IMR-90 (cell line): ENCODE measurements at regions not wholly inside any gene's neighbourhood (a gene's known extent, or its start where the extent isn't known, plus 50 kb on each side); places are given as distances from the start of the nearest gene placed in this dataset.

Source experiments
- ATAC-seq: fragments of 200-7000 bp; cut with Tn5 transposase; 2 replicates; pipeline ENCODE4 v1.9.1; 2020; ENCODE audit warnings: low read depth, mild to moderate bottlenecking, moderate library complexity
- BruUV-seq: library from RNA; stranded (reverse); fragments of 400-500 nt; replicated peaks from 2 replicates; lab custom pipeline; 2021; lab: Mats Ljungman, UMichigan
- CTCF ChIA-PET: fragments of 300-600 bp; formaldehyde crosslinking; extraction: SDS; loops from one replicate; lab custom pipeline; 2021; ENCODE audit warnings: antibody characterized with exemption; lab: Yijun Ruan, JAX
- POLR2A ChIA-PET: fragments of 300-600 bp; sonication (Branson Sonifier 250); formaldehyde crosslinking; loops from one replicate; lab custom pipeline; 2022; ENCODE audit warnings: antibody characterized with exemption; ENCODE audit not compliant: unreplicated experiment; lab: Charles Lee
- DNase-seq: peaks from one replicate; pipeline ENCODE4 v3.0.0; 2013
- H2AFZ ChIP-seq: replicated peaks from 2 replicates; pipeline ENCODE3; 2013; ENCODE audit warnings: low read length, mild to moderate bottlenecking; ENCODE audit not compliant: poor library complexity
- H2AK5ac ChIP-seq: 2 replicates; pipeline ENCODE4 v1.6.1; 2013; ENCODE audit warnings: low read depth, low read length, inconsistent platforms
- H2AK9ac ChIP-seq: replicated peaks from 2 replicates; pipeline ENCODE3; 2013; ENCODE audit warnings: mild to moderate bottlenecking, low read depth, low read length, moderate library complexity; ENCODE audit not compliant: poor library complexity
- H2BK120ac ChIP-seq: 2 replicates; pipeline ENCODE4 v1.6.1; 2013; ENCODE audit warnings: low read depth, low read length, inconsistent platforms
- H2BK15ac ChIP-seq: 3 replicates; pipeline ENCODE4 v1.6.1; 2013; ENCODE audit warnings: low read depth, low read length, inconsistent platforms
- H2BK20ac ChIP-seq: 2 replicates; pipeline ENCODE4 v1.6.1; 2013; ENCODE audit warnings: low read depth, mild to moderate bottlenecking, inconsistent platforms, low read length, moderate library complexity
- H2BK5ac ChIP-seq: 2 replicates; pipeline ENCODE4 v1.6.1; 2013; ENCODE audit warnings: mild to moderate bottlenecking, low read depth, low read length, inconsistent platforms; ENCODE audit not compliant: poor library complexity, severe bottlenecking
- H3K14ac ChIP-seq: replicated peaks from 2 replicates; pipeline ENCODE4 v1.6.1; 2013; ENCODE audit warnings: low read depth, low read length, inconsistent platforms
- H3K18ac ChIP-seq: 2 replicates; pipeline ENCODE4 v1.6.1; 2013; ENCODE audit warnings: low read depth, low read length, control low read depth
- H3K23ac ChIP-seq: 2 replicates; pipeline ENCODE4 v1.6.1; 2013; ENCODE audit warnings: low read depth, low read length, inconsistent platforms
- H3K27ac ChIP-seq: 2 replicates; pipeline ENCODE4 v1.5.1; 2013; ENCODE audit warnings: mild to moderate bottlenecking, control low read depth, low read length; ENCODE audit not compliant: insufficient read depth
- H3K27me3 ChIP-seq: 2 replicates; pipeline ENCODE4 v1.6.1; 2013; ENCODE audit warnings: low read length; ENCODE audit not compliant: control insufficient read depth, insufficient read depth
- H3K36me3 ChIP-seq: 2 replicates; pipeline ENCODE4 v1.6.1; 2013; ENCODE audit warnings: low read length, mixed read lengths; ENCODE audit not compliant: control insufficient read depth, insufficient read depth
- H3K4ac ChIP-seq: 2 replicates; pipeline ENCODE4 v1.6.1; 2013; ENCODE audit warnings: low read depth, low read length, inconsistent platforms
- H3K4me1 ChIP-seq: 2 replicates; pipeline ENCODE4 v1.6.1; 2013; ENCODE audit warnings: low read length, mixed read lengths; ENCODE audit not compliant: control insufficient read depth, insufficient read depth
- H3K4me2 ChIP-seq: 2 replicates; pipeline ENCODE4 v1.6.1; 2013; ENCODE audit warnings: low read depth, mild to moderate bottlenecking, control low read depth, low read length, moderate library complexity
- H3K4me3 ChIP-seq: 2 replicates; pipeline ENCODE4 v1.5.1; 2013; ENCODE audit warnings: low read depth, mild to moderate bottlenecking, control low read depth, low read length, moderate library complexity; ENCODE audit not compliant: insufficient read depth
- H3K56ac ChIP-seq: 2 replicates; pipeline ENCODE4 v1.6.1; 2013; ENCODE audit warnings: low read length, inconsistent platforms; ENCODE audit not compliant: insufficient read depth; ENCODE audit errors: extremely low read depth
- H3K79me1 ChIP-seq, 2 experiments: 2 replicates each; pipeline ENCODE4 v1.6.1; 2013; ENCODE audit warnings: low read length in 2 of 2, inconsistent platforms in 1 of 2, low read depth in 1 of 2
- H3K9ac ChIP-seq: 2 replicates; pipeline ENCODE4 v1.6.1; 2013; ENCODE audit warnings: low read depth, low read length, control low read depth
- H3K9me1 ChIP-seq: 2 replicates; pipeline ENCODE4 v1.6.1; 2013; ENCODE audit warnings: low read length, inconsistent platforms; ENCODE audit not compliant: insufficient read depth
- H3K9me3 ChIP-seq: 2 replicates; pipeline ENCODE4 v1.6.1; 2013; ENCODE audit warnings: low read length; ENCODE audit not compliant: control insufficient read depth, insufficient read depth
- H4K20me1 ChIP-seq: 2 replicates; pipeline ENCODE4 v1.6.1; 2013; ENCODE audit warnings: low read length, inconsistent platforms; ENCODE audit not compliant: insufficient read depth
- H4K5ac ChIP-seq: 2 replicates; pipeline ENCODE4 v1.6.1; 2013; ENCODE audit warnings: mild to moderate bottlenecking, low read depth, low read length, control low read depth
- H4K8ac ChIP-seq, 2 experiments: 2 replicates each; pipeline ENCODE4 v1.6.1; 2013; ENCODE audit warnings: low read depth in 2 of 2, low read length in 2 of 2, control low read depth in 1 of 2, inconsistent platforms in 1 of 2
- H4K91ac ChIP-seq: 2 replicates; pipeline ENCODE4 v1.6.1; 2013; ENCODE audit warnings: low read depth, low read length, inconsistent platforms; ENCODE audit not compliant: insufficient read depth
- CHD1 ChIP-seq: IDR thresholded peaks from 2 replicates; pipeline ENCODE4 v1.6.1; 2012; ENCODE audit warnings: low read depth, low read length, improper control_type of control experiment
- MAZ ChIP-seq: IDR thresholded peaks from 2 replicates; pipeline ENCODE4 v1.6.1; 2012; ENCODE audit warnings: low read depth, mild to moderate bottlenecking, low read length, improper control_type of control experiment, moderate library complexity, borderline replicate concordance
- MXI1 ChIP-seq: IDR thresholded peaks from 2 replicates; pipeline ENCODE4 v1.6.1; 2012; ENCODE audit warnings: low read depth, mild to moderate bottlenecking, low read length, moderate library complexity, borderline replicate concordance
- NFE2L2 ChIP-seq: fragments of 150-350 bp; IDR thresholded peaks from 2 replicates; pipeline ENCODE4 v1.6.1; 2016; ENCODE audit warnings: low read depth, mild to moderate bottlenecking, low read length
- RAD21 ChIP-seq: IDR thresholded peaks from 2 replicates; pipeline ENCODE4 v1.6.1; 2012; ENCODE audit warnings: low read length, improper control_type of control experiment
- RCOR1 ChIP-seq: IDR thresholded peaks from 2 replicates; pipeline ENCODE4 v1.6.1; 2012; ENCODE audit warnings: mild to moderate bottlenecking, low read length, improper control_type of control experiment; ENCODE audit not compliant: insufficient replicate concordance
- WGBS, 2 experiments: methylation state at CpG; one replicate each; pipeline versions ENCODE4 v1.1.5 to v1.1.7; 2013; ENCODE audit warnings: missing lambda C conversion rate in 2 of 2; ENCODE audit not compliant: insufficient read length in 1 of 2; ENCODE audit errors: extremely low coverage in 2 of 2; 5-methylcytosine and 5-hydroxymethylcytosine counted together
- dilution Hi-C: fragments of 300-500 bp; cut with HindIII; formaldehyde crosslinking; loops from one replicate; pipeline ENCODE4 v1.14.3; 2018; ENCODE audit warnings: low sequenced_read_pairs; ENCODE audit not compliant: unreplicated experiment
- in situ Hi-C: fragments of 300-500 bp; cut with MboI; formaldehyde crosslinking; loops from 3 replicates; pipeline ENCODE4 v1.14.3; 2019; ENCODE audit warnings: low sequenced_read_pairs, inconsistent platforms, mixed read lengths
- intact Hi-C: fragments of 100-400 bp; cut with micrococcal nuclease; formaldehyde crosslinking; loops from 2 replicates; pipeline ENCODE4 v1.10.0; 2022
- TF ChIP-seq, protein P1 (sequence below): fragments of 150-350 bp; IDR thresholded peaks from 2 replicates; pipeline ENCODE4 v1.6.1; 2017; ENCODE audit warnings: mild to moderate bottlenecking, antibody characterized with exemption, low read length, low read depth
- TF ChIP-seq, protein P2 (sequence below): fragments of 150-350 bp; IDR thresholded peaks from 2 replicates; pipeline ENCODE4 v1.6.1; 2016; ENCODE audit warnings: low read depth, mild to moderate bottlenecking, low read length, moderate library complexity, borderline replicate concordance

DNA sequence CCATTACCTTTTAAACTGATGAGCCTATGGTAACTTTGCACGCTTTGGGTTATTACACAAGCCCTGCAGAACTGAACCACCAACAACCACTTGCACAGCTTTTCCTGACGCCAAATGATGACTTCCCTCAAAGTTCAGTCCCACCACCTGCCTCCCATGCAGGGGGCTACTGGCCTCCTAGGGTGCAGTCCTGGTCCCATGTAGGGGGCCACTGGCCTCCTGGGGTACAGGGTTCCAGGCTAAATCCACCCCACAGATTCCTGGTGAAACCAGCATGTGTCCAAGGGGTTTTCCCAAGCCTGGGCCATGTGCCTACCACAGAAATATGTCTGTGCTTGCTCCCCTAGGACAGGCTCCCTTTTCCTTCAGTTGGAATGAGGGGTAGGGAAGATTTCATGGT, 73.4 kb upstream of the ZNF678 start:
- Histone ChIP-seq H3K4ac (no peak overlapping the region), H4K91ac (no peak overlapping the region), H4K20me1 (no peaks in the 10 kb centered on the region), H2BK15ac (no peak overlapping the region), H2BK20ac (no peak overlapping the region), H2AK9ac (no peak overlapping the region), H3K9ac (no peak overlapping the region), H3K23ac (no peak overlapping the region), H3K14ac (no peak overlapping the region), H4K5ac (no peak overlapping the region), H3K27me3 (peaks cover 2% of the 10 kb centered on the region), H4K8ac (no peak overlapping the region), H2BK5ac (no peak overlapping the region), H2BK120ac (no peak overlapping the region), H3K4me3 (no peak overlapping the region), H2AFZ (no peak overlapping the region), H3K36me3 (no peaks in the 10 kb centered on the region), H2AK5ac (no peak overlapping the region), H3K9me3 (no peaks in the 10 kb centered on the region), H3K4me2 (no peak overlapping the region), H3K27ac (no peak overlapping the region), H3K18ac (no peak overlapping the region), H3K9me1 (no peaks in the 10 kb centered on the region), H3K79me1 (no peaks in the 10 kb centered on the region), H3K56ac (no peak overlapping the region), H3K4me1 (no peaks in the 10 kb centered on the region)
- no CpG with 5 or more reads among the region's 2 CpGs for WGBS, 2 experiments
- in situ Hi-C loops (loop anchor here (25.0 kb wide), 1 partner anchor 447 kb away; the partner anchor contains the start of gene WNT9A), dilution Hi-C loops (no loop called here), intact Hi-C loops (no loop called here)
- POLR2A ChIA-PET, result no interaction called here
- ATAC-seq (no peak), DNase-seq (no peak)
- TF ChIP-seq MXI1 (no peak), NFE2L2 (no peak), CHD1 (no peak), RAD21 (no peak), MAZ (no peak), RCOR1 (no peak)
- TF ChIP-seq, protein P1, sequence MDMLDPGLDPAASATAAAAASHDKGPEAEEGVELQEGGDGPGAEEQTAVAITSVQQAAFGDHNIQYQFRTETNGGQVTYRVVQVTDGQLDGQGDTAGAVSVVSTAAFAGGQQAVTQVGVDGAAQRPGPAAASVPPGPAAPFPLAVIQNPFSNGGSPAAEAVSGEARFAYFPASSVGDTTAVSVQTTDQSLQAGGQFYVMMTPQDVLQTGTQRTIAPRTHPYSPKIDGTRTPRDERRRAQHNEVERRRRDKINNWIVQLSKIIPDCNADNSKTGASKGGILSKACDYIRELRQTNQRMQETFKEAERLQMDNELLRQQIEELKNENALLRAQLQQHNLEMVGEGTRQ, result no peak
- TF ChIP-seq, protein P2, sequence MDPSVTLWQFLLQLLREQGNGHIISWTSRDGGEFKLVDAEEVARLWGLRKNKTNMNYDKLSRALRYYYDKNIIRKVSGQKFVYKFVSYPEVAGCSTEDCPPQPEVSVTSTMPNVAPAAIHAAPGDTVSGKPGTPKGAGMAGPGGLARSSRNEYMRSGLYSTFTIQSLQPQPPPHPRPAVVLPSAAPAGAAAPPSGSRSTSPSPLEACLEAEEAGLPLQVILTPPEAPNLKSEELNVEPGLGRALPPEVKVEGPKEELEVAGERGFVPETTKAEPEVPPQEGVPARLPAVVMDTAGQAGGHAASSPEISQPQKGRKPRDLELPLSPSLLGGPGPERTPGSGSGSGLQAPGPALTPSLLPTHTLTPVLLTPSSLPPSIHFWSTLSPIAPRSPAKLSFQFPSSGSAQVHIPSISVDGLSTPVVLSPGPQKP, result no peak
- CTCF ChIA-PET, result no interaction called here
- no TSS peak for BruUV-seq
